Gastrocnemius medialis (tissue), 4 donors: ENCODE measurements at regions not wholly inside any gene's neighbourhood (a gene's known extent, or its start where the extent isn't known, plus 50 kb on each side); places are given as distances from the start of the nearest gene placed in this dataset.

Experiments
- ATAC-seq, 2 donors: fragments of 150-250 bp; one replicate each; pipeline ENCODE4 v1.9.1; 2016
- DNase-seq, 2 donors: peaks; one replicate each; pipeline ENCODE4 v3.0.0-alpha.2; 2019
- H3K27ac ChIP-seq, 4 donors: fragments of 200-600 bp; sonication (generic); 1 replicate in 1 of 4; 2 replicates in 3 of 4; pipeline ENCODE4 v1.5.1; 2016 to 2018; ENCODE audit warnings: mild to moderate bottlenecking in 2 of 4, moderate library complexity in 1 of 4
- H3K27me3 ChIP-seq, 3 donors: fragments of 200-600 bp; sonication (generic) in 2 of 3; 1 replicate in 1 of 3; 2 replicates in 2 of 3; pipeline versions ENCODE4 v1.5.1 to v1.6.0; 2016 to 2019; ENCODE audit warnings: mild to moderate bottlenecking in 1 of 3, moderate library complexity in 1 of 3
- H3K36me3 ChIP-seq, 2 donors: fragments of 200-600 bp; sonication (generic) in 1 of 2; one replicate each; pipeline ENCODE4 v1.5.1; 2017 to 2018
- H3K4me1 ChIP-seq, 2 donors: fragments of 200-600 bp; sonication (generic) in 1 of 2; one replicate each; pipeline ENCODE4 v1.5.1; 2016 to 2017; ENCODE audit warnings: mild to moderate bottlenecking in 2 of 2
- H3K4me3 ChIP-seq, 4 donors: fragments of 200-600 bp; sonication (generic) in 3 of 4; 1 replicate in 1 of 4; 2 replicates in 3 of 4; pipeline ENCODE4 v1.5.1; 2016 to 2019; ENCODE audit warnings: mild to moderate bottlenecking in 2 of 4
- H3K9me3 ChIP-seq, 3 donors: fragments of 200-600 bp; sonication (generic) in 2 of 3; 1 replicate in 1 of 3; 2 replicates in 2 of 3; pipeline ENCODE4 v1.5.1; 2016 to 2019
- POLR2A ChIP-seq, 2 donors: fragments of 450-650 bp; IDR thresholded peaks; one replicate each; pipeline ENCODE4 v1.6.1; 2017; ENCODE audit warnings: antibody characterized with exemption in 2 of 2, mild to moderate bottlenecking in 2 of 2, moderate library complexity in 2 of 2
- in situ Hi-C, 4 donors: fragments of 200-750 bp; cut with MboI; loops; one replicate each; pipeline versions ENCODE4 v1.15.0 to v1.8.0; 2017; ENCODE audit warnings: low sequenced_read_pairs in 4 of 4
- intact Hi-C: fragments of 100-400 bp; cut with DNase I; formaldehyde crosslinking; loops from one replicate; pipeline ENCODE4 v1.15.1; 2023; ENCODE audit warnings: low total_unique reads
- TF ChIP-seq, protein P1 (sequence below), 5 experiments: fragments of 450-650 bp in 3 of 5; fragments of 200-600 bp in 2 of 5; sonication (generic) in 2 of 5; IDR thresholded peaks in 4 of 5; conservative IDR thresholded peaks in 1 of 5; 1 replicate in 4 of 5; 2 replicates in 1 of 5; pipeline ENCODE4 v1.5.1; 2016 to 2019; ENCODE audit warnings: antibody characterized with exemption in 5 of 5, mild to moderate bottlenecking in 3 of 5, moderate library complexity in 3 of 5

DNA sequence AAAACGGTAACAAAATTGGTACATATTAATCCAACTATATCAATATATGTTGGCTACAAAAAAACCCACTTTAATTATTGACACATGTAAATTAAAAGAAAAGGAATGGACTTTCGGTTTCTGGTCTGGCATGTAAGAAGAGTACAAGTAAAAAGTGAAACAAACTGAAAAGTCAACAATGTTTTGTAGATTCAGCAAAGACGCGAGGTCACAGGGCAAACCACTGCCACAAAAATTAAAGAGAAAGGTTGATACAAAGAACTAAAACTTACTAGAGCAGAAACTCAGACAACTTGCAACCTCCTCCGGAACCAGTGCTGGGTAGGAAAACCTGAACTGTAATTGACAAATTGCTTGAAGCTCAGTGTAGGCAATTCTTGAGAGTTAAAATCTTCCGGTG lies 110.6 kb upstream of the ARPP21 start:
- in situ Hi-C loops, result no loop called here
- intact Hi-C loops, result no loop called here
- ATAC-seq, result no peak

DNA sequence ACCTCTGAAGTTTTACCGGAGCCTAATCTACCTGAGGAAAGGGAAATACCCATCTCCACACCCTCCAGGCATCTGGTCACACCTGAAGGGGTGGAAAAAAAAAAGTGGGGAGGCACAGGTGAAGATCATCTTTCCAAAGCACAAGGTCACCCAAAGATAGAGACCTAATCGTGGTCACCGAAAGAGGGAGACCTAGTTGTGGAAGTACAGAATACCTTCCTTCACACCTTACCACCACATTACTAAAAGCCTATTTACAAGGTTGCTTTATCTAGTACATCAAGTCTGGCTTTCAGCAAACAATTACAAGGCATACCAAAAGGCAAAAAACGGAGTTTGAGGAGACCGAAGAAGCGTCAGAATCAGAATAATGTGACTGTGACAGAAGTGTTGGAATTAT lies 110.0 kb upstream of the ARPP21 start:
- Histone ChIP-seq H3K4me1 (no peaks in the 10 kb centered on the region), H3K9me3 (no peaks in the 10 kb centered on the region), H3K4me3 (no peak overlapping the region), H3K36me3 (no peaks in the 10 kb centered on the region), H3K27me3 (no peaks in the 10 kb centered on the region), H3K27ac (no peak overlapping the region)
- in situ Hi-C loops (no loop called here), intact Hi-C loops (no loop called here)
- DNase-seq, result no peak
- no peak for TF ChIP-seq POLR2A (IDR thresholded peaks at IDR 0.05)
- TF ChIP-seq, protein P1, sequence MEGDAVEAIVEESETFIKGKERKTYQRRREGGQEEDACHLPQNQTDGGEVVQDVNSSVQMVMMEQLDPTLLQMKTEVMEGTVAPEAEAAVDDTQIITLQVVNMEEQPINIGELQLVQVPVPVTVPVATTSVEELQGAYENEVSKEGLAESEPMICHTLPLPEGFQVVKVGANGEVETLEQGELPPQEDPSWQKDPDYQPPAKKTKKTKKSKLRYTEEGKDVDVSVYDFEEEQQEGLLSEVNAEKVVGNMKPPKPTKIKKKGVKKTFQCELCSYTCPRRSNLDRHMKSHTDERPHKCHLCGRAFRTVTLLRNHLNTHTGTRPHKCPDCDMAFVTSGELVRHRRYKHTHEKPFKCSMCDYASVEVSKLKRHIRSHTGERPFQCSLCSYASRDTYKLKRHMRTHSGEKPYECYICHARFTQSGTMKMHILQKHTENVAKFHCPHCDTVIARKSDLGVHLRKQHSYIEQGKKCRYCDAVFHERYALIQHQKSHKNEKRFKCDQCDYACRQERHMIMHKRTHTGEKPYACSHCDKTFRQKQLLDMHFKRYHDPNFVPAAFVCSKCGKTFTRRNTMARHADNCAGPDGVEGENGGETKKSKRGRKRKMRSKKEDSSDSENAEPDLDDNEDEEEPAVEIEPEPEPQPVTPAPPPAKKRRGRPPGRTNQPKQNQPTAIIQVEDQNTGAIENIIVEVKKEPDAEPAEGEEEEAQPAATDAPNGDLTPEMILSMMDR (IDR thresholded peaks at IDR 0.05 in 4 of 5, conservative IDR thresholded peaks at IDR 0.05 in 1 of 5), result no peak
- no peak for ATAC-seq

More for the DNA sequence above, 110.6 kb upstream of the ARPP21 start:
- TF ChIP-seq, protein P1 (IDR thresholded peaks at IDR 0.05 in 4 of 5, conservative IDR thresholded peaks at IDR 0.05 in 1 of 5), result no peak
- TF ChIP-seq POLR2A (IDR thresholded peaks at IDR 0.05), result no peak
- Histone ChIP-seq H3K36me3 (no peaks in the 10 kb centered on the region), H3K27me3 (no peaks in the 10 kb centered on the region), H3K4me1 (no peaks in the 10 kb centered on the region), H3K27ac (no peak overlapping the region), H3K4me3 (no peak overlapping the region), H3K9me3 (no peaks in the 10 kb centered on the region)
- DNase-seq, result no peak

DNA sequence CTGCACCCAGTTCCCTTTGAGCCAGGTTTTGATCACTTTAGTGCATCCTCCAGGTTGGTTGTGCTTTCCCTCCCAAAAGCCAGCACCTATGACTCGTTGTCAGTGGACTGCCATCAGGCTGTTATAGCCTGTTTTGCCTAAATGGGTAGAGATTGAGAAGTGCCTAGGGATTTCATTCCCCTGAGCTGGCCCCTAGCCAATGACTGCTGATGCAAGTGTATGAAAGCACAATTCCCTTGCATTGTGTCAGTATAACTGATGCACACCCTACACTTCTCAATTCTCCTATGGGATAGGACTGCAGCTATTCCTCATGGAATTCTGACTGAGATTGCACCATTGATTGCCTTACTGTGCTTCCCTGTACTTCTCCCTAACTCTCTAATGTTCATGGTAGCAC lies 102.1 kb upstream of the ARPP21 start:
- no peak overlapping the region for H3K4me3 ChIP-seq
- intact Hi-C loops (no loop called here), in situ Hi-C loops (no loop called here)
- ATAC-seq (no peak), DNase-seq (no peak)
- TF ChIP-seq, protein P1 (IDR thresholded peaks at IDR 0.05 in 4 of 5, conservative IDR thresholded peaks at IDR 0.05 in 1 of 5), result no peak
- no peak for TF ChIP-seq POLR2A (IDR thresholded peaks at IDR 0.05)
- no peak overlapping the region for H3K27ac ChIP-seq
- no peaks in the 10 kb centered on the region for H3K9me3 ChIP-seq
- H3K36me3 ChIP-seq, result no peaks in the 10 kb centered on the region
- no peaks in the 10 kb centered on the region for H3K4me1 ChIP-seq
- H3K27me3 ChIP-seq, result no peaks in the 10 kb centered on the region

DNA sequence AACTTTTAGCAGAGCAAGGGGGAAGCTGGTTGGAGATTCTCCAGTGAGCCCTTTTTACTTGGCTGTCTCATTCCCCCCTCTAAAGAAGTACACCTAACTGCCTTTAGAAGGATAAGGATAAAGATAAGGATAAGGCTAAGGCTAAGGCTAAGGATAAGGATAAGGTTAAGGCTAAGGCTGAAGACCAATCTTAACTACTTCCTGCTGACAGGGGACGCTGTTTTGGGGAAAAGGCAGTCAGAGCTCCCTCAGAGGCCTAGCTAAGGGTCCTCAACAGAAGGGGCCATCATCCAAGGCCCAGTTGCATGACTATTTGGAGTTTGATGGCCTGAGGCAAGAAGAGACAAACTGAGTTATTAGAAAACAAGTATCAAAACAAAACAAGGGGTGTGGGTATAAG lies 94.3 kb upstream of the ARPP21 start:
- Histone ChIP-seq H3K36me3 (no peaks in the 10 kb centered on the region), H3K27me3 (no peaks in the 10 kb centered on the region), H3K9me3 (no peaks in the 10 kb centered on the region), H3K27ac (no peak overlapping the region), H3K4me3 (no peak overlapping the region), H3K4me1 (no peaks in the 10 kb centered on the region)
- DNase-seq (no peak), ATAC-seq (no peak)
- in situ Hi-C loops (no loop called here), intact Hi-C loops (no loop called here)
- TF ChIP-seq, protein P1 (IDR thresholded peaks at IDR 0.05 in 4 of 5, conservative IDR thresholded peaks at IDR 0.05 in 1 of 5), result no peak
- no peak for TF ChIP-seq POLR2A (IDR thresholded peaks at IDR 0.05)

DNA sequence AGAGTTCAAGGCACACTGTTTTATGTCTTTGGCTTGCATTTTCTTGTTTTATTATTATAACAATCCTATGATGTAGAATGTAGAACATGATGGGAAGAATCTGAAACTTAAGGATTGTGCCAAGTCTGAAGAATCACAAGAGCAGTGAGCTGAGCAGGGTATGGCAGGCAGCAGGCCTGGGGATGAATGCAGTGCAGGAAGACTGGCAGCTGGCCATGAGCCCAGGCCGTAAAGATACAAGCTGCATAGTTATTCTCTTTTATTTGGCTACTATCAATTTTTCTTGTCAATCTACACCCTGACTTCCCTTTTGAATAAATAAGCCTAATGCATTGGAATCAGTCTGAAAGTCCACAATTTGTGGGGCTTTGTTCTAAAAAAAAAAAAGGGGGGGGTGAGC lies 89.6 kb upstream of the ARPP21 start:
- intact Hi-C loops (no loop called here), in situ Hi-C loops (no loop called here)
- Histone ChIP-seq H3K4me1 (no peaks in the 10 kb centered on the region), H3K9me3 (no peaks in the 10 kb centered on the region), H3K4me3 (no peak overlapping the region), H3K36me3 (no peaks in the 10 kb centered on the region), H3K27me3 (no peaks in the 10 kb centered on the region), H3K27ac (no peak overlapping the region)
- TF ChIP-seq, protein P1 (IDR thresholded peaks at IDR 0.05 in 4 of 5, conservative IDR thresholded peaks at IDR 0.05 in 1 of 5), result no peak
- TF ChIP-seq POLR2A (IDR thresholded peaks at IDR 0.05), result no peak
- no peak for DNase-seq
- no peak for ATAC-seq
